ENCODE measurements at regions not wholly inside any gene's neighbourhood (a gene's known extent, or its start where the extent isn't known, plus 50 kb on each side); places are given as distances from the start of the nearest gene placed in this dataset.

GRCh38 chr6:16044211-16044643, 84.7 kb upstream of the MYLIP start:
- TF ChIP-seq CTCF (IDR thresholded peaks at IDR 0.05; ENCODE audit: insufficient read depth, low read length) (no peak), POLR2AphosphoS5 (IDR thresholded peaks at IDR 0.05; ENCODE audit: low read depth) (no peak), GABPA (IDR thresholded peaks at IDR 0.05; ENCODE audit: low read depth) (no peak)
- TF ChIP-seq, protein P1, sequence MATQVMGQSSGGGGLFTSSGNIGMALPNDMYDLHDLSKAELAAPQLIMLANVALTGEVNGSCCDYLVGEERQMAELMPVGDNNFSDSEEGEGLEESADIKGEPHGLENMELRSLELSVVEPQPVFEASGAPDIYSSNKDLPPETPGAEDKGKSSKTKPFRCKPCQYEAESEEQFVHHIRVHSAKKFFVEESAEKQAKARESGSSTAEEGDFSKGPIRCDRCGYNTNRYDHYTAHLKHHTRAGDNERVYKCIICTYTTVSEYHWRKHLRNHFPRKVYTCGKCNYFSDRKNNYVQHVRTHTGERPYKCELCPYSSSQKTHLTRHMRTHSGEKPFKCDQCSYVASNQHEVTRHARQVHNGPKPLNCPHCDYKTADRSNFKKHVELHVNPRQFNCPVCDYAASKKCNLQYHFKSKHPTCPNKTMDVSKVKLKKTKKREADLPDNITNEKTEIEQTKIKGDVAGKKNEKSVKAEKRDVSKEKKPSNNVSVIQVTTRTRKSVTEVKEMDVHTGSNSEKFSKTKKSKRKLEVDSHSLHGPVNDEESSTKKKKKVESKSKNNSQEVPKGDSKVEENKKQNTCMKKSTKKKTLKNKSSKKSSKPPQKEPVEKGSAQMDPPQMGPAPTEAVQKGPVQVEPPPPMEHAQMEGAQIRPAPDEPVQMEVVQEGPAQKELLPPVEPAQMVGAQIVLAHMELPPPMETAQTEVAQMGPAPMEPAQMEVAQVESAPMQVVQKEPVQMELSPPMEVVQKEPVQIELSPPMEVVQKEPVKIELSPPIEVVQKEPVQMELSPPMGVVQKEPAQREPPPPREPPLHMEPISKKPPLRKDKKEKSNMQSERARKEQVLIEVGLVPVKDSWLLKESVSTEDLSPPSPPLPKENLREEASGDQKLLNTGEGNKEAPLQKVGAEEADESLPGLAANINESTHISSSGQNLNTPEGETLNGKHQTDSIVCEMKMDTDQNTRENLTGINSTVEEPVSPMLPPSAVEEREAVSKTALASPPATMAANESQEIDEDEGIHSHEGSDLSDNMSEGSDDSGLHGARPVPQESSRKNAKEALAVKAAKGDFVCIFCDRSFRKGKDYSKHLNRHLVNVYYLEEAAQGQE (IDR thresholded peaks at IDR 0.05; ENCODE audit: insufficient replicate concordance, low read depth), result no peak

Measured in HL-60 (cell line).